WERI-Rb-1 (cell line): ENCODE measurements at regions not wholly inside any gene's neighbourhood (a gene's known extent, or its start where the extent isn't known, plus 50 kb on each side); places are given as distances from the start of the nearest gene placed in this dataset.

ENCODE experiments used
- DNase-seq: peaks from one replicate; pipeline ENCODE4 v3.0.0-alpha.2; 2020
- H3K27ac ChIP-seq: fragments of 250-450 bp; sonication (Bioruptor Pico); 2 replicates; pipeline ENCODE4 v1.5.1; 2020; ENCODE audit warnings: mild to moderate bottlenecking, moderate library complexity
- H3K27me3 ChIP-seq: fragments of 250-450 bp; sonication (Bioruptor Pico); 2 replicates; pipeline ENCODE4 v1.5.1; 2021; ENCODE audit warnings: mild to moderate bottlenecking, low read depth, moderate library complexity; ENCODE audit not compliant: insufficient read depth, severe bottlenecking
- H3K36me3 ChIP-seq: fragments of 250-450 bp; sonication (Bioruptor Pico); 2 replicates; pipeline ENCODE4 v1.5.1; 2020; ENCODE audit warnings: mild to moderate bottlenecking, moderate library complexity
- H3K4me3 ChIP-seq: 2 replicates; pipeline ENCODE4 v1.5.1; 2011; ENCODE audit warnings: low read depth, mild to moderate bottlenecking, control low read depth, low read length
- H3K9me3 ChIP-seq: fragments of 250-450 bp; sonication (Bioruptor Pico); 2 replicates; pipeline ENCODE4 v1.5.1; 2021; ENCODE audit warnings: mild to moderate bottlenecking, moderate library complexity; ENCODE audit not compliant: severe bottlenecking
- CTCF ChIP-seq: IDR thresholded peaks from 2 replicates; pipeline ENCODE4 v1.5.1; 2011; ENCODE audit warnings: low read depth, mild to moderate bottlenecking, control low read depth, inconsistent platforms, low read length

GRCh38 chr13:100838387-100838786 lies 163.8 kb upstream of the TMTC4 start:
- no peak for TF ChIP-seq CTCF
- H3K36me3 ChIP-seq = no peaks in the 10 kb centered on the region
- H3K4me3 ChIP-seq = no peak overlapping the region
- DNase-seq = no peak
- H3K27me3 ChIP-seq = peaks cover 5% of the 10 kb centered on the region
- H3K27ac ChIP-seq = no peak overlapping the region
- no peaks in the 10 kb centered on the region for H3K9me3 ChIP-seq

- Histone ChIP-seq H3K27me3 (no peaks in the 10 kb centered on the region), H3K27ac (no peak overlapping the region), H3K9me3 (no peaks in the 10 kb centered on the region), H3K36me3 (no peaks in the 10 kb centered on the region), H3K4me3 (no peak overlapping the region)
- no peak for TF ChIP-seq CTCF
- DNase-seq = no peak
Measured at GRCh38 chr13:100837631-100838030, 163.0 kb upstream of the TMTC4 start.

- TF ChIP-seq CTCF = no peak
- Histone ChIP-seq H3K27ac (no peak overlapping the region), H3K27me3 (no peaks in the 10 kb centered on the region), H3K9me3 (no peaks in the 10 kb centered on the region), H3K4me3 (no peak overlapping the region), H3K36me3 (no peaks in the 10 kb centered on the region)
- no peak for DNase-seq
Measured at GRCh38 chr13:100836711-100837110, 162.1 kb upstream of the TMTC4 start.

- Histone ChIP-seq H3K27ac (no peak overlapping the region), H3K36me3 (no peaks in the 10 kb centered on the region), H3K27me3 (no peaks in the 10 kb centered on the region), H3K4me3 (no peak overlapping the region), H3K9me3 (no peaks in the 10 kb centered on the region)
- no peak for TF ChIP-seq CTCF
- DNase-seq = no peak
Measured at GRCh38 chr13:100835695-100836094, 161.1 kb upstream of the TMTC4 start.

- Histone ChIP-seq H3K27ac (no peak overlapping the region), H3K36me3 (no peaks in the 10 kb centered on the region), H3K27me3 (no peaks in the 10 kb centered on the region), H3K9me3 (peaks cover 2% of the 10 kb centered on the region), H3K4me3 (no peak overlapping the region)
- no peak for DNase-seq
- no peak for TF ChIP-seq CTCF
Measured at GRCh38 chr13:100833427-100833826, 158.8 kb upstream of the TMTC4 start.

- Histone ChIP-seq H3K27ac (no peak overlapping the region), H3K4me3 (no peak overlapping the region), H3K36me3 (no peaks in the 10 kb centered on the region), H3K27me3 (peaks cover 2% of the 10 kb centered on the region), H3K9me3 (peaks cover 2% of the 10 kb centered on the region)
- peak; percentile 42 for DNase-seq
- peak; percentile 57; the same call in 1 of the 2 replicates for TF ChIP-seq CTCF
Measured at GRCh38 chr13:100828226-100828625, 153.6 kb upstream of the TMTC4 start.
